IMR-90 (cell line): ENCODE measurements at regions not wholly inside any gene's neighbourhood (a gene's known extent, or its start where the extent isn't known, plus 50 kb on each side); places are given as distances from the start of the nearest gene placed in this dataset.

Experiments used
- BHLHE40 ChIP-seq: fragments of 150-350 bp; IDR thresholded peaks from 2 replicates; pipeline ENCODE4 v1.6.1; 2016; ENCODE audit warnings: mild to moderate bottlenecking, low read depth, low read length
- MXI1 ChIP-seq: IDR thresholded peaks from 2 replicates; pipeline ENCODE4 v1.6.1; 2012; ENCODE audit warnings: low read depth, mild to moderate bottlenecking, low read length, moderate library complexity, borderline replicate concordance
- NFE2L2 ChIP-seq: fragments of 150-350 bp; IDR thresholded peaks from 2 replicates; pipeline ENCODE4 v1.6.1; 2016; ENCODE audit warnings: low read depth, mild to moderate bottlenecking, low read length
- POLR2A ChIP-seq: IDR thresholded peaks from 2 replicates; pipeline ENCODE4 v1.6.1; 2012; ENCODE audit warnings: mild to moderate bottlenecking, low read depth, low read length
- RAD21 ChIP-seq: IDR thresholded peaks from 2 replicates; pipeline ENCODE4 v1.6.1; 2012; ENCODE audit warnings: low read length, improper control_type of control experiment
- RCOR1 ChIP-seq: IDR thresholded peaks from 2 replicates; pipeline ENCODE4 v1.6.1; 2012; ENCODE audit warnings: mild to moderate bottlenecking, low read length, improper control_type of control experiment; ENCODE audit not compliant: insufficient replicate concordance
- RFX5 ChIP-seq: IDR thresholded peaks from 2 replicates; pipeline ENCODE4 v1.8.0; 2012; ENCODE audit warnings: low read depth, mild to moderate bottlenecking, low read length, moderate library complexity
- SMC3 ChIP-seq: fragments of 150-350 bp; IDR thresholded peaks from 2 replicates; pipeline ENCODE4 v1.6.1; 2016; ENCODE audit warnings: low read depth, mild to moderate bottlenecking, antibody characterized with exemption, low read length, moderate library complexity
- TF ChIP-seq, protein P1 (sequence below): conservative IDR thresholded peaks from 2 replicates; pipeline ENCODE4 v1.5.1; 2012; ENCODE audit warnings: mild to moderate bottlenecking, low read depth, low read length, improper control_type of control experiment
- TF ChIP-seq, protein P2 (sequence below): fragments of 150-350 bp; IDR thresholded peaks from 2 replicates; pipeline ENCODE4 v1.6.1; 2017; ENCODE audit warnings: mild to moderate bottlenecking, antibody characterized with exemption, low read length, low read depth

DNA sequence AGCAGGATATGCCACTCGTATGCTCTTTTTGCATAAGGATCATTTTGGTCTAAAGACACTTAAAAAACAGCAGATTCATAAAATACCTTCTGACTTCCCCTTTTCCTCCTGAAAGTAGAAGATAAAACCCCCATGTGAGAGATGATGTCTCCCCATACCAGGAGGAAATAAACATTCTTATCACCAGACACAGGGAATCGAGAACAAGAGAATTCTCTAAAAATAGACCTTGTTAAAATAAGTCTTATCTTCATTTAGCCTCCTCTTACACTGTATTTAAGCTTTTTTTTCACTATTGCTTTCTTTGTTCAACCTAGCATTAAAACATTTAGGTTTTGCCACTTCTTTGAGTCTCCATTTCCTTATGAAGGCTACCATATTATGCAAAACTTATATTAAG, 709.3 kb downstream of the KCNT2 start:
- TF ChIP-seq, protein P1, sequence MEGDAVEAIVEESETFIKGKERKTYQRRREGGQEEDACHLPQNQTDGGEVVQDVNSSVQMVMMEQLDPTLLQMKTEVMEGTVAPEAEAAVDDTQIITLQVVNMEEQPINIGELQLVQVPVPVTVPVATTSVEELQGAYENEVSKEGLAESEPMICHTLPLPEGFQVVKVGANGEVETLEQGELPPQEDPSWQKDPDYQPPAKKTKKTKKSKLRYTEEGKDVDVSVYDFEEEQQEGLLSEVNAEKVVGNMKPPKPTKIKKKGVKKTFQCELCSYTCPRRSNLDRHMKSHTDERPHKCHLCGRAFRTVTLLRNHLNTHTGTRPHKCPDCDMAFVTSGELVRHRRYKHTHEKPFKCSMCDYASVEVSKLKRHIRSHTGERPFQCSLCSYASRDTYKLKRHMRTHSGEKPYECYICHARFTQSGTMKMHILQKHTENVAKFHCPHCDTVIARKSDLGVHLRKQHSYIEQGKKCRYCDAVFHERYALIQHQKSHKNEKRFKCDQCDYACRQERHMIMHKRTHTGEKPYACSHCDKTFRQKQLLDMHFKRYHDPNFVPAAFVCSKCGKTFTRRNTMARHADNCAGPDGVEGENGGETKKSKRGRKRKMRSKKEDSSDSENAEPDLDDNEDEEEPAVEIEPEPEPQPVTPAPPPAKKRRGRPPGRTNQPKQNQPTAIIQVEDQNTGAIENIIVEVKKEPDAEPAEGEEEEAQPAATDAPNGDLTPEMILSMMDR, result no peak
- TF ChIP-seq POLR2A, result no peak
- TF ChIP-seq MXI1, result no peak
- no peak for TF ChIP-seq RAD21
- TF ChIP-seq RCOR1, result no peak
- no peak for TF ChIP-seq RFX5
- no peak for TF ChIP-seq NFE2L2
- no peak for TF ChIP-seq BHLHE40
- TF ChIP-seq, protein P2, sequence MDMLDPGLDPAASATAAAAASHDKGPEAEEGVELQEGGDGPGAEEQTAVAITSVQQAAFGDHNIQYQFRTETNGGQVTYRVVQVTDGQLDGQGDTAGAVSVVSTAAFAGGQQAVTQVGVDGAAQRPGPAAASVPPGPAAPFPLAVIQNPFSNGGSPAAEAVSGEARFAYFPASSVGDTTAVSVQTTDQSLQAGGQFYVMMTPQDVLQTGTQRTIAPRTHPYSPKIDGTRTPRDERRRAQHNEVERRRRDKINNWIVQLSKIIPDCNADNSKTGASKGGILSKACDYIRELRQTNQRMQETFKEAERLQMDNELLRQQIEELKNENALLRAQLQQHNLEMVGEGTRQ, result no peak
- no peak for TF ChIP-seq SMC3
